ENCODE measurements at regions not wholly inside any gene's neighbourhood (a gene's known extent, or its start where the extent isn't known, plus 50 kb on each side); places are given as distances from the start of the nearest gene placed in this dataset.

GRCh38 chrX:57822398-57822797 is 87.9 kb downstream of the ZXDA start:
- TF ChIP-seq CTCF (IDR thresholded peaks at IDR 0.05 in 8 of 11, conservative IDR thresholded peaks at IDR 0.05 in 3 of 11), result no peak
- no peak for TF ChIP-seq POLR2A (IDR thresholded peaks at IDR 0.05)
- no peak for TF ChIP-seq POLR2AphosphoS5 (IDR thresholded peaks at IDR 0.05)

All from spleen (tissue), 7 donors.